Mesodermal cell (in vitro differentiated cells): ENCODE measurements at regions not wholly inside any gene's neighbourhood (a gene's known extent, or its start where the extent isn't known, plus 50 kb on each side); places are given as distances from the start of the nearest gene placed in this dataset.
A peak's percentile ranks its signal among the peaks of the same experiment; 100 is the strongest.
"Not testable (repeated sequence)": the region's sequence is repeated elsewhere in the genome, so short reads cannot be mapped to it uniquely, and the experiment has no call there.

Experiments used
- H3K27ac ChIP-seq: 2 replicates; pipeline ENCODE4 v1.7.0; 2013; ENCODE audit warnings: mild to moderate bottlenecking, low read depth, low read length, moderate library complexity; ENCODE audit not compliant: severe bottlenecking
- H3K36me3 ChIP-seq: 2 replicates; pipeline ENCODE4 v1.7.1; 2013; ENCODE audit warnings: mild to moderate bottlenecking, low read length, moderate library complexity; ENCODE audit not compliant: control insufficient read depth, insufficient read depth
- H3K4me1 ChIP-seq: one replicate; pipeline ENCODE4 v1.7.1; 2013; ENCODE audit warnings: mild to moderate bottlenecking, low read length; ENCODE audit not compliant: insufficient read depth, control insufficient read depth, poor library complexity, severe bottlenecking
- H3K4me3 ChIP-seq: 2 replicates; pipeline ENCODE4 v1.7.0; 2013; ENCODE audit warnings: low read length, control low read depth, mild to moderate bottlenecking; ENCODE audit not compliant: insufficient read depth, poor library complexity, severe bottlenecking; ENCODE audit errors: extremely low read depth
- H3K9me3 ChIP-seq: 2 replicates; pipeline ENCODE4 v1.7.1; 2013; ENCODE audit warnings: mild to moderate bottlenecking, low read length, moderate library complexity; ENCODE audit not compliant: control insufficient read depth
- WGBS, 2 experiments: methylation state at CpG; one replicate each; pipeline ENCODE4 v1.1.5; 2013; ENCODE audit warnings: missing lambda C conversion rate in 2 of 2; ENCODE audit not compliant: insufficient coverage in 2 of 2; 5-methylcytosine and 5-hydroxymethylcytosine counted together

DNA sequence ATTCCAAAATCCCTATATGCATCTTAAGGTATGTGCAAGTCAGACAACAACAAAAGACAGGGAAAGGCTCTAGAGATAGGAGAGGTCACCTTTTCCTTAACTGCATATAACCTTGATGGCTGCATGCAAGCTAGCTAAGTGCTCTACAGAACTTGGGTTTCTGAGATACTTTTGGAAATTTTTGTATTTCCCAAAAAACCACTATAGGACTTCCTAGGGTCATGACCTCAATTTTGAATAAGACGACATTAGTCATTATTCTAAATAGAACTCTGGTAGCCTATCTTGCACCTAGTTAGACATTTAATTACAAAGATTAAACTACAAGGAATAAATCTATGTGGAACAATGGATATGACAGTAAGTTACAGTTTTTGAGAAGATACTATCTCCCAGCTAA, 309.3 kb downstream of the BCAT1 start:
- WGBS, 2 experiments: no CpG with 5 or more reads among the region's 1 CpG
- Histone ChIP-seq H3K36me3 (no peaks in the 10 kb centered on the region), H3K4me3 (no peak overlapping the region), H3K27ac (no peak overlapping the region), H3K4me1 (no peaks in the 10 kb centered on the region), H3K9me3 (no peaks in the 10 kb centered on the region)

DNA sequence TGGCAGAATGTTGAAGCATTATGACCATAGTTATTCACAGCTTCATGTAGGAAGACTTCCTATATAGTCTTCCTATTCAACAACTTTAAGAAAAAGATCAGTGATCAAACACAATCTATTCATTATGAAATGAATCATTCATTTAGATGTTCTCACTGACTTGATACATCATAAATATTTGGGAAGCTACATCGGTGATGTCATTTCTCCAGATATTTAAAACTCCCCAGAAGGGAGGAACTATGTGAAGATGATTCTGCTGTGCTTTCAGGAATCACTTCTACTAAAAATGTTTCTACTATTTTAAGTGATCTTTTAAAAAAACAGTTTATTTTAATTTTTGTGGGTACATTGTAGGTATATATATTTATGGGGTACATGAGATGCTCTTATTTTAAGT, 316.4 kb downstream of the BCAT1 start:
- Histone ChIP-seq H3K4me1 (no peaks in the 10 kb centered on the region), H3K9me3 (no peaks in the 10 kb centered on the region), H3K36me3 (no peaks in the 10 kb centered on the region), H3K4me3 (no peak overlapping the region), H3K27ac (no peak overlapping the region)
- no CpG with 5 or more reads among the region's 1 CpG for WGBS, 2 experiments

DNA sequence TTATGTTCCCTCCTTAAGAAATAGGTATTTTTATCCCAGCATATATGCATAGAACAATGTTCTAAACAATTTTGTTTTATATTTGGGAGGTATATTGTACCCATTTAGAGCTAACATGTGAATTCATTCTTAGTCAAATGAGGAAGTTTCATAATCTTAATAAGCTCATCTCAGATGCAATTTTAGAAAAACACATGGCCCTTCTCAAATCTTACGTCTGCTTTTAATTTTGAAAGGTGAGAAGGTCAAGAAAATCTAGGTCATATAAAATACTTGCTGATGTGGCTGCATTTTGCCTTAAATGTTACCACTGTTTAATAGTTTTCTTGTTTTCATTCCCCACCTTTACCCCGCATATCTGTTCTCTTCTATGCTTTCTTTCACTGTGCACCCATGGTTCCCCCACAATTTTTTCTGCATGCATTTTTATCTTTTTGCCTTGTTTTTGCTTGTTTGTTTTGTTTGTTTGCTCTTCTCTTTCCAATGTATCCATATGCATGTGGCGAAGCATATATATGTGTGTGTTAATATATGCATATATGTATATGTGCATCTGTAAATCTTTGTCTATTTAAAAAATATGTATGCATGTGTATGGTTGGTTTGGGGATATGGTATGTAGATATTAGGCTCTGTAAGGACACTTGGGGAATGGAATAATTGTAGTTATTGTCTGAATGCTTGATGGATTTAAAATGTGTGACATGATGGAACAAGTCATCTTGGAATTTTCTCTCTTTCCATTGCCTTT, 317.1 kb downstream of the BCAT1 start:
- Histone ChIP-seq H3K4me3 (no peak overlapping the region), H3K36me3 (no peaks in the 10 kb centered on the region), H3K27ac (no peak overlapping the region), H3K4me1 (no peaks in the 10 kb centered on the region), H3K9me3 (no peaks in the 10 kb centered on the region)
- WGBS, 2 experiments: 86 to 100% methylated on average over 1 of the region's 3 CpGs

DNA sequence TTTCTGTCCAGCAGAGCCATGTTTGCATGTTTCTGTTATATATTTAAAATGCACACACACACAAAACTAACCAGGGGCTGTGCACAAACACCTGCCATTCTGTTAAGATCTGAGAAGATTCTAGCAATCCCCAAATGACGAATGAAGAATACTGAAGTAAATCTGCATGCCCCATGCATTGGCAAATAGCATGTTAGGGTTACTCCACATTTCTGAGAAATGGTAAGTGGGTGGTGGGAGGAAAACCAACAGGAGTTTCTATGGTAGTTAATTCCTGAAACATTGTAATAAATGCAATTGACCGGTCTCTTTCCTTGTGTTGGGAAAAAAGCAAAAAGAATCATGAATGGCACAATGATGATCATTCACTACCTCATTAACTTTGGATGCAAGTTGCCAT, 318.0 kb downstream of the BCAT1 start:
- H3K27ac ChIP-seq: no peak overlapping the region
- no peaks in the 10 kb centered on the region for H3K4me1 ChIP-seq
- 73% methylated on average over 2 of the region's 2 CpGs; no CpG with 5 or more reads in 1 of the 2 experiments for WGBS, 2 experiments
- H3K9me3 ChIP-seq: no peaks in the 10 kb centered on the region
- H3K36me3 ChIP-seq: no peaks in the 10 kb centered on the region
- H3K4me3 ChIP-seq: no peak overlapping the region

DNA sequence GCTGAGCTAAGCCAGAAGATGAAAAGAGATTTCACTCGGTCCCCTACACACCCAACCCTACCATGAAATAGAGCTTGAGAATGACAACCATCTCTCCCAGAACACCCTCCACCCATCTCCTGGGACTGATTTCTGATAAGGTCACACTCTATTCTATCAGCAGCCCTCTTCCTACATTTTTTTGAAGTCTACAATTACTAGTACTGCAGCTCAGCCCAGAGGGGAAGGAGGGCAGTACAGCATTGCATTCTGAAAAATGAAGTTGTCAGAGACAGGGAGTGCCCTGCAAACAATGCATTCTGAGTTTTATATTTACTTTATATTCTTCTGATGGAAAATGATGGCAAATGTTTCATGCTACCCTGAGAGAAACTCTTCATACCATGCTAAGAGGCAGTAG, 318.5 kb downstream of the BCAT1 start:
- Histone ChIP-seq H3K27ac (no peak overlapping the region), H3K4me1 (no peaks in the 10 kb centered on the region), H3K36me3 (no peaks in the 10 kb centered on the region), H3K4me3 (no peak overlapping the region), H3K9me3 (no peaks in the 10 kb centered on the region)
- WGBS, 2 experiments: 60 to 67% methylated on average over 1 of the region's 1 CpG

DNA sequence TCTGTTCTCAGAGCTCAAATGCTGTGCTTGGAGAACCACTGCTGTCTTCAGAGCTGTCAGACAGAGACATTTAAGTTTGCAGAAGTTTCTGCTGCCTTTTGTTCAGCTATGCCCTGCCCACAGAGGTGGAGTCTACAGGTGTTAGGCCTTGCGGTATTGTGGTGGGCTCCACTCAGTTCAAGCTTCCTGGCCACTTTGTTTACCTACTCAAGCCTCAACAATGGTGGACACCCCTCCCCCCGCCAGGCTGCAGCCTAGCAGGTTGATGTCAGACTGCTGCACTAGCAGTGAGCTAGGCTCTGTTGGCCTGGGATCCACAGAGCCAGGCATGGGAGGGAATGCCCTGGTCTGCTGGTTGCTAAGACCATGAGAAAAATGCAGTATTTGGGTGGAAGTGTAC, 323.8 kb downstream of the BCAT1 start:
- Histone ChIP-seq H3K36me3 (no peaks in the 10 kb centered on the region), H3K4me3 (no peak overlapping the region), H3K4me1 (no peaks in the 10 kb centered on the region), H3K27ac (no peak overlapping the region), H3K9me3 (no peaks in the 10 kb centered on the region)
- 100% methylated on average over 1 to 2 of the region's 2 CpGs for WGBS, 2 experiments

DNA sequence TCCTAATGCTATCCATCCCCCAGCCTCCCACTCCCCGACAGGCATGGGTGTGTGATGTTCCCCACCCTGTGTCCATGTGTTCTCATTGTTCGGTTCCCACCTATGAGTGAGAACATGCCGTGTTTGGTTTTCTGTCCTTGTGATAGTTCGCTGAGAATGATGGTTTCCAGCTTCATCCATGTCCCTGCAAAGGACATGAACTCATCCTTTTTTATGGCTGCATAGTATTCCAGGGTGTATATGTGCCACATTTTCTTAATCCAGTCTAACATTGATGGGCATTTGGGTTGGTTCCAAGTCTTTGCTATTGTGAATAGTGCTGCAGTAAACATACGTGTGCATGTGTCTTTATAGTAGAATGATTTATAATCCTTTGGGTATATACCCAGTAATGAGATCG, 328.9 kb downstream of the BCAT1 start:
- peaks cover 24% of the 10 kb centered on the region for H3K4me1 ChIP-seq
- not testable (repeated sequence) for H3K27ac ChIP-seq, H3K4me3 ChIP-seq, H3K36me3 ChIP-seq, H3K9me3 ChIP-seq
- WGBS, 2 experiments: 100% methylated on average over 1 to 3 of the region's 6 CpGs

DNA sequence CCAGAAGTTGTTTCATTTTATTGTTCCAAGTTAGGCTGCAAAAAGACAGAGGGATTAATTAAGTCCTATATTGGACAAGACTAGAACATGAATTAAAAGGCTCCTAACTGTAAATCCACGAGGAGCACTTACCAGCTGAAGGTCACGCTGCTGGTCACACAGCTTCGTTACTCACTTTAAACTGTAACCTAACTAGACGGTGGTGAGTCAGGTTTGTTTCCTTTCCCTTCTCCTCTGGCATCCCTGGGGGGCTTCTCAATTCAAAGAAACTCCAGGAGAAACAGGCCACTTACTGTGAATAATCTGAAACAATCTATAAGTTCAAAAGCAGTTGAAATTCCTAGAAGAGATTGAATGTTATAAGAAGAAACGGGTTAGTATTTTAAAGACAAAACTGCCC, 331.4 kb downstream of the BCAT1 start:
- Histone ChIP-seq H3K4me1 (peaks cover 24% of the 10 kb centered on the region), H3K4me3 (no peak overlapping the region), H3K36me3 (no peaks in the 10 kb centered on the region), H3K27ac (peak overlapping the region; percentile 72), H3K9me3 (no peaks in the 10 kb centered on the region)
- 19% methylated on average over 3 of the region's 5 CpGs; no CpG with 5 or more reads in 1 of the 2 experiments for WGBS, 2 experiments

DNA sequence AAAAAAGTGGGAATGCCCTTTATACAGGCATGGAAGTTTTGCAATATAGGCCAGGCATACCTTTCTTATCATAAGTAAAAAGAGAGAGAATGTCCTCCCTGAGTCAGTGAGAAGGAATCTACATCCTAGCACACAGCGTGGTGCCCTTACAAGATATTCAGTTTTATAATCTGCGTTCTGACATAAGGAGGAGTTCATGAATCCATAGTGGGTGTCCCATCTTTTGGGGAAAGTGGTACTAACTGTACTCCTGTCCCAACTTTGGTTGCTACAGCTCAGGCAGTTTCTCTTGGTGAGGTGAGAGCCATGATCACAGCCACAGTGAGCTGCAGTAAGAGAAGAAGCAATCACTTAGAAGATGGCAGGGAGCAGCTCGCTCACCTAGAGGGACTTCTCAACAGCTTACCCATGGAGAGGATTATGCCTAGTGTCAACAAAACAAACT, 332.9 kb downstream of the BCAT1 start:
- H3K4me1 ChIP-seq: peaks cover 24% of the 10 kb centered on the region
- 89 to 100% methylated on average over 1 to 3 of the region's 3 CpGs for WGBS, 2 experiments
- peak overlapping the region; percentile 7 for H3K4me3 ChIP-seq
- H3K27ac ChIP-seq: peak overlapping the region; percentile 30
- no peaks in the 10 kb centered on the region for H3K36me3 ChIP-seq
- H3K9me3 ChIP-seq: no peaks in the 10 kb centered on the region

DNA sequence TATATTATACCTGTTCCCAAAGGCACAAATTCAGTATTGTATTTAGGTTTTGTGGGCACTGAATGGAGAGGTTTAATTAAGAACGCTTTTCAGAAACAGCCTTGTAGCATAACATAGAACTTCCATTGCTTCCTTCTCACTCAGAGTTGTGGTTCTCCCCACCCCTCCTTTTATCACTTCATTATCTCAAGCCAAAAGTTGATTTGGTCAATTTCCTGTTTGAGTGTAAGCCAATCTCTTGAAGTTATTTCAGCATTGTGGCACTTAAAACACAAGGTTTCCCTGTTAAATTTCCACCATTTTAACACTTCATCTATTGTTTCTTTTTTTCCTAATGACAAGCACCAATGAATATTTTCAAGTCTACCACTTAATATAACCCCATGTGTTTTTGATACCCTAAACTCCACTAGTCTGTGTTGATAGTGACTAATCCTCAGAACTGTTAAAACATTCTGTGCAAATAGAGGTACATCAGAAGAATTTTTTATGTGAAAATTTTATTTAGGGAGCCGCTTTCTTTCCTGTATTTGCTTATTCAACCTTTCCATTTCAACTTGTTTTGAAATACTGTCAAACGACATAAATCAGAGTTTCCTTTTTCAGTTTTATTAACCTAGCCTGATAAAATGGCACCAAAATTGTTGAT, 340.1 kb downstream of the BCAT1 start:
- H3K9me3 ChIP-seq: peaks cover 13% of the 10 kb centered on the region
- H3K27ac ChIP-seq: no peak overlapping the region
- H3K36me3 ChIP-seq: no peaks in the 10 kb centered on the region
- WGBS, 2 experiments: 86% methylated on average over 1 of the region's 3 CpGs; no CpG with 5 or more reads in 1 of the 2 experiments
- H3K4me3 ChIP-seq: no peak overlapping the region
- H3K4me1 ChIP-seq: no peaks in the 10 kb centered on the region

DNA sequence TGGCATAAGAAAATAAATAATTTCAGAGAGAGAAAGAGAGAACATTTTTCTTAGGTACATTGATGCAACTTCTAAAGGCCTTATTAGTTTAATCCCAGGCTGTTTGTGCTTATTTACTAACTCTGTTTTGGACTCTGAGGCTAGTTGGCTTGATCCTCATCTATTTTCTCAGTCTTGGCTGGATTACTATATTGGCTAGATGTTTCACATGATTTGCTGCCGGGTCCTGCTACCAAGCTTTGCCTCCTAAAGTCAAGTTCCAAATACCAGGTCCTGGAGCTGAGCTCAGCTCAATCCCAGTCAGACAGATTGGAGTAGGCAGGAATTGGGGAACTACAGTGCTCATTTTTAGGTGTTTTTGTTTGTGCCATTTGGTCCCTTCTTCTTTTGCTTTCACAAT, 340.8 kb downstream of the BCAT1 start:
- no peak overlapping the region for H3K27ac ChIP-seq
- no peaks in the 10 kb centered on the region for H3K36me3 ChIP-seq
- peaks cover 13% of the 10 kb centered on the region for H3K9me3 ChIP-seq
- H3K4me3 ChIP-seq: no peak overlapping the region
- 11 to 40% methylated on average over 1 of the region's 1 CpG for WGBS, 2 experiments
- H3K4me1 ChIP-seq: no peaks in the 10 kb centered on the region
